ENCODE measurements at regions not wholly inside any gene's neighbourhood (a gene's known extent, or its start where the extent isn't known, plus 50 kb on each side); places are given as distances from the start of the nearest gene placed in this dataset.

GRCh38 chr7:113402482-113402881 is 284.1 kb upstream of the SMIM30 start:
- Mint-ChIP-seq H3K27me3 (ENCODE audit: low read depth, poor library complexity) (no peaks in the 10 kb centered on the region), H3K4me1 (no peaks in the 10 kb centered on the region), H3K4me3 (no peak overlapping the region), H3K36me3 (ENCODE audit: low read depth) (no peaks in the 10 kb centered on the region), H3K9me3 (no peaks in the 10 kb centered on the region), H3K27ac (no peak overlapping the region)
- DNase-seq: no peak
- no peak for TF ChIP-seq CTCF (IDR thresholded peaks at IDR 0.05)

DNA sequence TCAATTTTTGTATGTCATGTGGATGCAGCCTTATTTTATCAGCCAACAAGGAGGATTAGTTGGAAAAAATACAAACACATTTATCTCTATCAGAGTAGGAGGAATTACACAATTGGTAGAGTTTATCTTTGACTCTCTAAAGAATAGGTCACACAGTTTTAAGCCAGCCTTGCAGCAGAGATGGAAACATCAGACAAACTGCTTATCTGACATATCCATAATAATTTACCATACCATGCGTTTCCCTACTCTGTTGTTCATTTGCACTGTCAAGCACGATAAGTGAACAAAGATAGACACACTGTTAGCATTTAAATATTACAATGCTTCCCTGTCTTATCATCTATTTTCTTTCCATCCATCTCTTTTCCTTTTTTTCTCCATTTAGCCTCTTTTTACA is 283.7 kb upstream of the SMIM30 start:
- H3K9me3 Mint-ChIP-seq: no peaks in the 10 kb centered on the region
- TF ChIP-seq CTCF (IDR thresholded peaks at IDR 0.05): no peak
- H3K4me1 Mint-ChIP-seq: no peaks in the 10 kb centered on the region
- no peak overlapping the region for H3K4me3 Mint-ChIP-seq
- H3K27ac Mint-ChIP-seq: no peak overlapping the region
- no peaks in the 10 kb centered on the region for H3K27me3 Mint-ChIP-seq (ENCODE audit: low read depth, poor library complexity)
- DNase-seq: no peak
- H3K36me3 Mint-ChIP-seq (ENCODE audit: low read depth): no peaks in the 10 kb centered on the region

- Mint-ChIP-seq H3K9me3 (peaks cover 7% of the 10 kb centered on the region), H3K4me3 (no peak overlapping the region), H3K27me3 (ENCODE audit: low read depth, poor library complexity) (peaks cover 2% of the 10 kb centered on the region), H3K4me1 (no peaks in the 10 kb centered on the region), H3K27ac (no peak overlapping the region), H3K36me3 (ENCODE audit: low read depth) (peaks cover 3% of the 10 kb centered on the region)
- TF ChIP-seq CTCF (IDR thresholded peaks at IDR 0.05): no peak
- DNase-seq: no peak
Measured at GRCh38 chr7:113394856-113395255, 276.5 kb upstream of the SMIM30 start.

GRCh38 chr7:113392841-113393540 is 274.6 kb upstream of the SMIM30 start:
- H3K4me1 Mint-ChIP-seq: no peaks in the 10 kb centered on the region
- peaks cover 21% of the 10 kb centered on the region for H3K9me3 Mint-ChIP-seq
- no peak overlapping the region for H3K27ac Mint-ChIP-seq
- no peak for DNase-seq
- no peak for TF ChIP-seq CTCF (IDR thresholded peaks at IDR 0.05)
- H3K4me3 Mint-ChIP-seq: no peak overlapping the region
- H3K36me3 Mint-ChIP-seq (ENCODE audit: low read depth): peaks cover 8% of the 10 kb centered on the region
- peaks cover 2% of the 10 kb centered on the region for H3K27me3 Mint-ChIP-seq (ENCODE audit: low read depth, poor library complexity)

- Mint-ChIP-seq H3K4me1 (no peaks in the 10 kb centered on the region), H3K27me3 (ENCODE audit: low read depth, poor library complexity) (peaks cover 2% of the 10 kb centered on the region), H3K36me3 (ENCODE audit: low read depth) (peaks cover 8% of the 10 kb centered on the region), H3K4me3 (no peak overlapping the region), H3K27ac (no peak overlapping the region), H3K9me3 (peaks cover 21% of the 10 kb centered on the region)
- TF ChIP-seq CTCF (IDR thresholded peaks at IDR 0.05): no peak
- DNase-seq: no peak
Measured at GRCh38 chr7:113392421-113392820, 274.1 kb upstream of the SMIM30 start.

DNA sequence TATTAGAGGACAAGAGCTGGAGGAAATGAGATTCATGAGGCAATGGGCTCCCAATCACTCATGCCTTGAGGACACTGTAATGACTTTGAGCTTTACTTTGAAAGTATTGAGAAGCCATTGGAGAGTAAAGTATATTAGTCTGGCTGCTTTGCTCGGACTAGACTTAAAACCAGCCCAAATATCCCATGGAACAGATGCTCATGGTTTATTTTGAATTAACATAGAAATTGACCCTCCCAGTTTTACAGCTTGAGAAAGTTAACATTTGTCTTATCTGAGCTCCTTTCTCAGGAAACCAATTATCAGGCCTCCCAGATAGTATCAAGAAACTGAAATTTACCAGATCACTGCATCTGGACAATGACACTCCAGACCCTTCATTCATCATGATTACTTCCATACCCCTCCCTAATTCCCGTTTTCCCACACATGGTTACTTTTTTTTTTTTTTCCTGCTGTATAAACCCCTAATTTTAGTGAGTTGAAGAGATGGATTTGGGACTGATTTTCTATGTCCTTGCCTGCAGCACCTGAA is 270.8 kb upstream of the SMIM30 start:
- no peak for DNase-seq
- H3K4me1 Mint-ChIP-seq: no peaks in the 10 kb centered on the region
- H3K4me3 Mint-ChIP-seq: no peak overlapping the region
- H3K27me3 Mint-ChIP-seq (ENCODE audit: low read depth, poor library complexity): peaks cover 2% of the 10 kb centered on the region
- no peak overlapping the region for H3K27ac Mint-ChIP-seq
- peaks cover 8% of the 10 kb centered on the region for H3K36me3 Mint-ChIP-seq (ENCODE audit: low read depth)
- no peak for TF ChIP-seq CTCF (IDR thresholded peaks at IDR 0.05)
- peaks cover 21% of the 10 kb centered on the region for H3K9me3 Mint-ChIP-seq

All from nephron progenitor cell (in vitro differentiated cells).